GM12892 (cell line): ENCODE measurements at regions not wholly inside any gene's neighbourhood (a gene's known extent, or its start where the extent isn't known, plus 50 kb on each side); places are given as distances from the start of the nearest gene placed in this dataset.

Experiments
- POLR2A ChIP-seq: IDR thresholded peaks from 2 replicates; pipeline ENCODE4 v1.6.1; 2011; ENCODE audit warnings: low read depth, low read length, control low read depth
- POLR2AphosphoS5 ChIP-seq: IDR thresholded peaks from 2 replicates; pipeline ENCODE4 v1.6.1; 2011; ENCODE audit warnings: low read depth, low read length, control low read depth
- TAF1 ChIP-seq: IDR thresholded peaks from 2 replicates; pipeline ENCODE4 v1.6.1; 2011; ENCODE audit warnings: low read depth, mild to moderate bottlenecking, control low read depth, low read length, borderline replicate concordance

GRCh38 chr10:52615331-52615730 lies 157.3 kb downstream of the MBL2 start:
- TF ChIP-seq POLR2A = no peak
- no peak for TF ChIP-seq TAF1
- TF ChIP-seq POLR2AphosphoS5 = no peak
